HL-60/S4 (cell line): ENCODE measurements at regions not wholly inside any gene's neighbourhood (a gene's known extent, or its start where the extent isn't known, plus 50 kb on each side); places are given as distances from the start of the nearest gene placed in this dataset.

ENCODE experiments used
- in situ Hi-C: fragments of 300-500 bp; cut with MboI; formaldehyde crosslinking; loops from 2 replicates; pipeline ENCODE4 v1.14.3; 2022; ENCODE audit warnings: low sequenced_read_pairs

GRCh38 chr18:1895456-1896185, 675.7 kb downstream of the METTL4 start:
- in situ Hi-C loops = no loop called here

GRCh38 chr18:1906421-1906820, 664.9 kb downstream of the METTL4 start:
- in situ Hi-C loops = no loop called here

GRCh38 chr18:1907470-1908206, 663.7 kb downstream of the METTL4 start:
- in situ Hi-C loops = no loop called here

GRCh38 chr18:1914489-1914888, 656.8 kb downstream of the METTL4 start:
- in situ Hi-C loops = no loop called here

- in situ Hi-C loops = no loop called here
Measured at GRCh38 chr18:1916869-1917523, 654.3 kb downstream of the METTL4 start.

GRCh38 chr18:1917569-1917968, 653.7 kb downstream of the METTL4 start:
- in situ Hi-C loops = no loop called here

GRCh38 chr18:1922066-1922465, 649.2 kb downstream of the METTL4 start:
- in situ Hi-C loops = no loop called here

- in situ Hi-C loops = no loop called here
Measured at GRCh38 chr18:1928711-1929110, 642.6 kb downstream of the METTL4 start.

GRCh38 chr18:1929720-1930119, 641.6 kb downstream of the METTL4 start:
- in situ Hi-C loops = no loop called here

GRCh38 chr18:1930291-1931270, 640.7 kb downstream of the METTL4 start:
- in situ Hi-C loops = no loop called here

GRCh38 chr18:1952486-1952885, 618.8 kb downstream of the METTL4 start:
- in situ Hi-C loops = no loop called here

- in situ Hi-C loops = no loop called here
Measured at GRCh38 chr18:1954583-1955312, 616.6 kb downstream of the METTL4 start.

GRCh38 chr18:1958798-1959197, 612.5 kb downstream of the METTL4 start:
- in situ Hi-C loops = no loop called here

- in situ Hi-C loops = no loop called here
Measured at GRCh38 chr18:1965016-1965415, 606.3 kb downstream of the METTL4 start.

- in situ Hi-C loops = no loop called here
Measured at GRCh38 chr18:1965541-1965940, 605.8 kb downstream of the METTL4 start.

GRCh38 chr18:1968801-1969498, 602.4 kb downstream of the METTL4 start:
- in situ Hi-C loops = no loop called here

GRCh38 chr18:1976484-1976883, 594.8 kb downstream of the METTL4 start:
- in situ Hi-C loops = no loop called here

- in situ Hi-C loops = no loop called here
Measured at GRCh38 chr18:1982056-1982455, 589.2 kb downstream of the METTL4 start.

- in situ Hi-C loops = no loop called here
Measured at GRCh38 chr18:1983746-1984515, 587.4 kb downstream of the METTL4 start.
